ENCODE measurements at regions not wholly inside any gene's neighbourhood (a gene's known extent, or its start where the extent isn't known, plus 50 kb on each side); places are given as distances from the start of the nearest gene placed in this dataset.

DNA sequence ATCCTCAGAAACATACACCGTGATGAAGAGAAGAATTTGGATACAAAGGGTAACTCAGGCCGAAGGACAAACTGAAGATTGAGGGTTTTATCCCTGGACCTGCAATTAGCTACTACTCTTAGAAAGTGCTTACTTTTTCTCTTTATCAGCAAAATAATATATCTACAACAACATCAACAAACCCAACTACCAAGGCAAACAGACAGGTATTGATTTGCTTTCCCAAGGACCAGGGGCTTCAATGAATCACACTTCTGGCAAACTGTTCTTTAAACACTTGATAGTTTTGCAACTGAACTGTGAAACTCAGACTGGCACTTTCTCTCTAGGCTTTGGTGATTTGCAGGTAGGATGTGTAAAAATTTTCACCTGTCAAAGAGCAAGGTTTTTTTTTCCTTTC lies 247.5 kb downstream of the SEC23A start:
- DNase-seq (ENCODE audit: low read depth) = no peak
- TF ChIP-seq, protein P1, sequence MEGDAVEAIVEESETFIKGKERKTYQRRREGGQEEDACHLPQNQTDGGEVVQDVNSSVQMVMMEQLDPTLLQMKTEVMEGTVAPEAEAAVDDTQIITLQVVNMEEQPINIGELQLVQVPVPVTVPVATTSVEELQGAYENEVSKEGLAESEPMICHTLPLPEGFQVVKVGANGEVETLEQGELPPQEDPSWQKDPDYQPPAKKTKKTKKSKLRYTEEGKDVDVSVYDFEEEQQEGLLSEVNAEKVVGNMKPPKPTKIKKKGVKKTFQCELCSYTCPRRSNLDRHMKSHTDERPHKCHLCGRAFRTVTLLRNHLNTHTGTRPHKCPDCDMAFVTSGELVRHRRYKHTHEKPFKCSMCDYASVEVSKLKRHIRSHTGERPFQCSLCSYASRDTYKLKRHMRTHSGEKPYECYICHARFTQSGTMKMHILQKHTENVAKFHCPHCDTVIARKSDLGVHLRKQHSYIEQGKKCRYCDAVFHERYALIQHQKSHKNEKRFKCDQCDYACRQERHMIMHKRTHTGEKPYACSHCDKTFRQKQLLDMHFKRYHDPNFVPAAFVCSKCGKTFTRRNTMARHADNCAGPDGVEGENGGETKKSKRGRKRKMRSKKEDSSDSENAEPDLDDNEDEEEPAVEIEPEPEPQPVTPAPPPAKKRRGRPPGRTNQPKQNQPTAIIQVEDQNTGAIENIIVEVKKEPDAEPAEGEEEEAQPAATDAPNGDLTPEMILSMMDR (conservative IDR thresholded peaks at IDR 0.05; ENCODE audit: low read depth, low read length) = no peak
- H3K4me3 ChIP-seq (ENCODE audit: low read depth, low read length) = no peak overlapping the region

DNA sequence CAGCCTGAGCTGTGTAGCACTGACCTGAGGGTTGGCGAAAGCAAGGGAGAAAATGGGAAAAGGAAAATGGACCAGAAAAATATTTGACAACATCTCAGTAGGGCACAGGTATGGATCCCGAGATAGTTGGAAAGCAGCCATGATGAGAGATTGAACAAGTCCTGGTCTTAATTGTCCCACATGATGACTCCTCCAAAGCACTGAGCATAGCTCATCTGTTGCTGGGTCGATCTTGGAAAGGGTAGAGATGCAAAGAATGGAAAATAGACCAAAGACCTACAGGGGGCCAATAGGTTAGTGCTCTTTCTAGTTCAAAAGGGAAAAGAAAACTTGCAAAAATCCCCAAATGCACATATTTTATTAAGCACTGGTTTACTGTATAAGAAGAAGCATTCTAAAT lies 251.9 kb downstream of the SEC23A start:
- DNase-seq (ENCODE audit: low read depth) = no peak
- H3K4me3 ChIP-seq (ENCODE audit: low read depth, low read length) = no peak overlapping the region
- TF ChIP-seq, protein P1 (conservative IDR thresholded peaks at IDR 0.05; ENCODE audit: low read depth, low read length) = no peak

DNA sequence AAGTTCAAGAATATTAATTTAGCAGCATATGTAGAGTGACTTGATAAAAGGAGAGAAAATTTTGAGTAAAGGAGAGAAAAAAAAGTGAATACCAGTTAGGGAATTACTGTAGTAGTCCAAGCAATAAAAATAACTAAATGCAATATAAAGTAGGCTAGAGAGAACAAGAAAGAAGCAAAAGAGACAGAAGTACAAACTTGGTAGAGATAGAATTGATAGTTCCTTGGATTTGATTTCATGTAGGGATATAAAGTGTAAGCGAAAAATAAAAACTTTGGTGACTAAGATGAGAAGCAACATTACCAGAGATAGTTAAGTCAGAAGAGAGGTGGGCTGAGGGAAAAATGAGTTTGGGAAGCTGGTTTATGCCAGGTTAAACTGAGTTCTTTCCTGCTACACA lies 252.4 kb downstream of the SEC23A start:
- H3K4me3 ChIP-seq (ENCODE audit: low read depth, low read length) = no peak overlapping the region
- TF ChIP-seq, protein P1 (conservative IDR thresholded peaks at IDR 0.05; ENCODE audit: low read depth, low read length) = no peak
- no peak for DNase-seq (ENCODE audit: low read depth)

DNA sequence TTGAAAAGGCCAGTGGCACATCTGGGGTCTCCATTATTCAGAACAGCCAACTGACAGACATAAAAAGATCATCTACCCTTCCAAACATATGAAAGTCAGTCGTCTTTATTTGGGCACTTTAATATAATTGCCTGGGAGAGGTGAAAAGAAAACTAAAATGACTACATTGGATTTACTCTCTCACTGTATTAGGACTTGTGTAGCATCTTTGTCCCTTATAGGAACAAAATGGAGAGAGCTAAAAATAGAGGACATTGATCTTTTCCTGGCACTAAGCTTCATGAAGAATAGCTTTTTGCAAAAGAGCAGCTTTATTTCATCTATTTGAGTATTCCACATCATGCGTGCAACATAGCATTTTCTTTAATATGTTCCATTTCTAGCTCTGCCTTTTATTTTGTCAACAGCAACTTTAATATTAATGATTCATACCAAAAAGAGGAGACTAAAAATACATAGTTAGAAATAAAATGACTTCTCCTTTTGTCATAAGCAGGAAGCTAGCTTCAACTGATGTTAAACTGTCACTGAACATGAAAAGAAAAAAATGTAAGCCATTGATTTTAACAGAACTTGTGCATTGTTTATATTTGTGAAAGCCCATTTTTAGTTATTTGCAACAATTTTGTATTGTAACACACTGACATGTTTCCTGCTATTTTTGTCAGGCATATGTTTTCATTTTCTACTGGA lies 254.6 kb downstream of the SEC23A start:
- no peak for DNase-seq (ENCODE audit: low read depth)
- TF ChIP-seq, protein P1 (conservative IDR thresholded peaks at IDR 0.05; ENCODE audit: low read depth, low read length) = no peak
- no peak overlapping the region for H3K4me3 ChIP-seq (ENCODE audit: low read depth, low read length)

DNA sequence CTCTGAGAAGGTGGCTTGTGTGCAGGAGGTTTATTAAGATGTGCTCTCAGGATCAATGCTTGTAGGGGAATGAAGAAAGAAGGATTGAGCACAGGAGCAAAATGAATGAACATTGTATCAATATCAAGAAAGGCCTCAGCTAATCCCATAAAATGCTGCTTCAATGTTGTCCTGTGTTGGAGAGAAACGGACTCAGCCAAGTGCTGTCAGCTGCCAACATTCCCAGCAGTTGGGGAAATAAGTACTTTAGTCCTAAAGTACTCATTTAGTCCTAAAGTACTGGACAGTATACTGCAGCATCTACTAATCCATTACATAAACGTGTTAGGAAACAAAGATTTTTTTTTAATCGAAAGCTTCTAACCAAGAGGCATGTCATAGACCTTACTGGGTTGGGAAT lies 255.9 kb downstream of the SEC23A start:
- no peak for DNase-seq (ENCODE audit: low read depth)
- no peak overlapping the region for H3K4me3 ChIP-seq (ENCODE audit: low read depth, low read length)
- TF ChIP-seq, protein P1 (conservative IDR thresholded peaks at IDR 0.05; ENCODE audit: low read depth, low read length) = no peak

DNA sequence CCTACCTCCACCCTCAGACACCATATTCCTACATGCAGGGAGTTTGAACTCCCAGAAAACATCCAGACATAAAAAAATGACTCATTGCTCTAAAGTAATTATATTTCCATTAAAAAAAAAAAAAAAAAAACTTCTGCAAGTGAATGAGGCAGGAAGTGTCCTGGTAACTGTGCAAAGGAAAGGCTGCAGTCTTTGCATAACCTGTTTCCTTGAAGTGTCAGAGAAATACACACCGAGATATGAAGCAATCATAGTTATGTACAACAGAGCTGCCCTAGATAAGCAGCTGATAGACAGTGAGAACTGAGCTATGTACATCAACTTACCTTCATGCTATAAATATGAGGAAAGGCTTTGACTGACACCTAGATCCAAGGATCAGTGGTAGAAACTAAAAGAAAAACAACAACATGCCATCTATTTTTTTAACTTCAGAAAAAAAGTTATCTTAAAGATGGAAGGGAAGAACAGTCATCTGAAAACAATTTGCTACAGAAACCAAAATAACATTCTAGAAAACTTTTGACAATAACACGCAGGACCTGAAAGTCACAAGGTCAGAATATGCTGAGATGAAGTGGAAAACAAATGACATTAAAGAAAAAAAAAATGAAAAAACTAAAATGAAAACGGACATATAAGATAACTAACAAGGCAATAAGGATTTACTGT lies 263.2 kb downstream of the SEC23A start:
- DNase-seq (ENCODE audit: low read depth) = no peak
- TF ChIP-seq, protein P1 (conservative IDR thresholded peaks at IDR 0.05; ENCODE audit: low read depth, low read length) = no peak

GRCh38 chr14:38838979-38839323 lies 264.1 kb downstream of the SEC23A start:
- H3K4me3 ChIP-seq (ENCODE audit: low read depth, low read length) = no peak overlapping the region
- TF ChIP-seq, protein P1 (conservative IDR thresholded peaks at IDR 0.05; ENCODE audit: low read depth, low read length) = no peak
- DNase-seq (ENCODE audit: low read depth) = no peak

More for the DNA sequence above, 263.2 kb downstream of the SEC23A start:
- no peak overlapping the region for H3K4me3 ChIP-seq (ENCODE audit: low read depth, low read length)

All from epithelial cell of proximal tubule (primary cell).